ENCODE measurements at regions not wholly inside any gene's neighbourhood (a gene's known extent, or its start where the extent isn't known, plus 50 kb on each side); places are given as distances from the start of the nearest gene placed in this dataset.

- no peak overlapping the region for H3K4me2 ChIP-seq
- no peaks in the 10 kb centered on the region for H3K36me3 ChIP-seq (replicated peaks in 1 of 2; ENCODE audit: control insufficient read depth in 1 of 2, insufficient read depth in 2 of 2, low read length in 1 of 2)
- peaks cover 78% of the 10 kb centered on the region for H3K27me3 ChIP-seq (ENCODE audit: insufficient read depth)
- WGBS (ENCODE audit: low lambda C conversion rate): 14% methylated on average over 23 of the region's 23 CpGs
- TF ChIP-seq ELF1 (IDR thresholded peaks at IDR 0.05) (no peak), TCF12 (IDR thresholded peaks at IDR 0.05) (no peak), EZH2phosphoT487 (IDR thresholded peaks at IDR 0.05; ENCODE audit: borderline replicate concordance, low read depth) (no peak), FOXJ3 (CRISPR knock-in tag; IDR thresholded peaks at IDR 0.05) (no peak), RFX5 (IDR thresholded peaks at IDR 0.05; ENCODE audit: low read length) (no peak), TAF1 (IDR thresholded peaks at IDR 0.05; ENCODE audit: borderline replicate concordance, low read depth, low read length) (no peak), NRF1 (IDR thresholded peaks at IDR 0.05; ENCODE audit: low read depth, low read length) (no peak), RXRA (IDR thresholded peaks at IDR 0.05; ENCODE audit: borderline replicate concordance, low read depth) (no peak), FOXM1 (IDR thresholded peaks at IDR 0.05; ENCODE audit: low read depth) (no peak), EP300 (IDR thresholded peaks at IDR 0.05; ENCODE audit: borderline replicate concordance in 1 of 2, low read depth in 1 of 2, low read length in 1 of 2) (no peak), GABPA (IDR thresholded peaks at IDR 0.05; ENCODE audit: low read depth) (no peak)
- TF ChIP-seq, protein P1, sequence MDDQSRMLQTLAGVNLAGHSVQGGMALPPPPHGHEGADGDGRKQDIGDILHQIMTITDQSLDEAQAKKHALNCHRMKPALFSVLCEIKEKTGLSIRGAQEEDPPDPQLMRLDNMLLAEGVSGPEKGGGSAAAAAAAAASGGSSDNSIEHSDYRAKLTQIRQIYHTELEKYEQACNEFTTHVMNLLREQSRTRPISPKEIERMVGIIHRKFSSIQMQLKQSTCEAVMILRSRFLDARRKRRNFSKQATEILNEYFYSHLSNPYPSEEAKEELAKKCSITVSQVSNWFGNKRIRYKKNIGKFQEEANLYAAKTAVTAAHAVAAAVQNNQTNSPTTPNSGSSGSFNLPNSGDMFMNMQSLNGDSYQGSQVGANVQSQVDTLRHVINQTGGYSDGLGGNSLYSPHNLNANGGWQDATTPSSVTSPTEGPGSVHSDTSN (IDR thresholded peaks at IDR 0.05): no peak
- TF ChIP-seq, protein P2, sequence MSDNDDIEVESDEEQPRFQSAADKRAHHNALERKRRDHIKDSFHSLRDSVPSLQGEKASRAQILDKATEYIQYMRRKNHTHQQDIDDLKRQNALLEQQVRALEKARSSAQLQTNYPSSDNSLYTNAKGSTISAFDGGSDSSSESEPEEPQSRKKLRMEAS (IDR thresholded peaks at IDR 0.05; ENCODE audit: low read depth): no peak
- TF ChIP-seq, protein P3, sequence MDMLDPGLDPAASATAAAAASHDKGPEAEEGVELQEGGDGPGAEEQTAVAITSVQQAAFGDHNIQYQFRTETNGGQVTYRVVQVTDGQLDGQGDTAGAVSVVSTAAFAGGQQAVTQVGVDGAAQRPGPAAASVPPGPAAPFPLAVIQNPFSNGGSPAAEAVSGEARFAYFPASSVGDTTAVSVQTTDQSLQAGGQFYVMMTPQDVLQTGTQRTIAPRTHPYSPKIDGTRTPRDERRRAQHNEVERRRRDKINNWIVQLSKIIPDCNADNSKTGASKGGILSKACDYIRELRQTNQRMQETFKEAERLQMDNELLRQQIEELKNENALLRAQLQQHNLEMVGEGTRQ (IDR thresholded peaks at IDR 0.05; ENCODE audit: borderline replicate concordance, low read depth, low read length): no peak
- H3K79me2 ChIP-seq (ENCODE audit: insufficient read depth): no peaks in the 10 kb centered on the region
- H3K4me1 ChIP-seq (ENCODE audit: control insufficient read depth in 1 of 2, insufficient read depth in 2 of 2, low read depth in 1 of 2, low read length in 1 of 2): no peaks in the 10 kb centered on the region
- DNase-seq: no peak
- H3F3A ChIP-seq (replicated peaks; ENCODE audit: insufficient read depth): no peaks in the 10 kb centered on the region
- H3K9me3 ChIP-seq: no peaks in the 10 kb centered on the region
- CTCF ChIA-PET: no interaction called here
- no peak overlapping the region for H3K9ac ChIP-seq
- no peak overlapping the region for H2AFZ ChIP-seq (ENCODE audit: low read depth)
- H4K20me1 ChIP-seq (ENCODE audit: insufficient read depth): no peaks in the 10 kb centered on the region
- no peak overlapping the region for H3K4me3 ChIP-seq (ENCODE audit: low read depth in 2 of 2, low read length in 1 of 2)
- POLR2A ChIA-PET: no interaction called here
- H3K27ac ChIP-seq (ENCODE audit: low read depth in 2 of 2, low read length in 1 of 2): no peak overlapping the region
- no peaks in the 10 kb centered on the region for H3K9me2 ChIP-seq
These were observed 272.5 kb downstream of the ALG10 start for GRCh38 chr12:34294671-34295365.

DNA sequence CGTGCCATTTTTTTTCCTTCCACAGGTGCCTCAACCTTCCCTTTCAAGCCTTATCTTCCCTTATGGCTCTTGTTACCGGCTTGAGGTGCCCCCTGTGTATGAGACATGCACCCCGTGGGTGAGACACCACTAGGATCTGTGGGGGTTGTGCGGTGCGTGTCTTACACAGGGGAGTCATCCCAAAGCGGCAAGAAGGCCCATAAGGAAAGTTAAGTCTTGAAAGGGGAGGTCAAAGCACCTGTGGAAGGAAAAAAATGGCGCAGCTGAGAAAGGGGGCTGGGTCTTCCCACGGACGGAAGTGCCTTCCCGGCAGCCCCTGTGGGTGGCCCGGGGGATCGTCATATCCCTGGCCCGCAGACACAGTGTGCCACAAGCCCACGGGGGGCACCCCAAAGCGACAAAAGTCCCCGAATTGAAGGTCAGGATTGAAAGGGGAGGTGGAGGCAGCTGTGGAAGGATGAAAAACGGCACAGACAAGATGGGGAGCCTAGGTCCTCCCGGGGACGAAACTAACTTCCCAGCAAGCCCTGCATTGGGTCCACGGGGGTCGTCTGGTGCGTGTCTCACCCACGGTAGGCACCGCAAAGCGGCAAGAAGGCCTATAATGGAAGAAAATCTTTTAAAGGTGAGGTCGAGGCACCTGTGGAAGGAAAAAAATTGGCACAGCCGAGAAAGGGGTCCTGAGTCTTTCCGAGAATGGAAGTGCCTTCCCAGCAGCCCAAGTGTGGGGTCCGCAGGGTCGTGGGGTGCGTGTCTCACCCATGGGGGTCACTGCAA lies 273.3 kb downstream of the ALG10 start:
- no peak overlapping the region for H3K4me3 ChIP-seq (ENCODE audit: low read depth in 2 of 2, low read length in 1 of 2)
- H3F3A ChIP-seq (replicated peaks; ENCODE audit: insufficient read depth): no peaks in the 10 kb centered on the region
- H3K4me2 ChIP-seq: no peak overlapping the region
- no peaks in the 10 kb centered on the region for H3K36me3 ChIP-seq (replicated peaks in 1 of 2; ENCODE audit: control insufficient read depth in 1 of 2, insufficient read depth in 2 of 2, low read length in 1 of 2)
- POLR2A ChIA-PET: no interaction called here
- no peaks in the 10 kb centered on the region for H3K79me2 ChIP-seq (ENCODE audit: insufficient read depth)
- no peak overlapping the region for H3K27ac ChIP-seq (ENCODE audit: low read depth in 2 of 2, low read length in 1 of 2)
- no peaks in the 10 kb centered on the region for H3K4me1 ChIP-seq (ENCODE audit: control insufficient read depth in 1 of 2, insufficient read depth in 2 of 2, low read depth in 1 of 2, low read length in 1 of 2)
- H2AFZ ChIP-seq (ENCODE audit: low read depth): no peak overlapping the region
- CTCF ChIA-PET: no interaction called here
- no peaks in the 10 kb centered on the region for H3K9me2 ChIP-seq
- peaks cover 80% of the 10 kb centered on the region for H3K27me3 ChIP-seq (ENCODE audit: insufficient read depth)
- no peaks in the 10 kb centered on the region for H4K20me1 ChIP-seq (ENCODE audit: insufficient read depth)
- DNase-seq: no peak
- no peak overlapping the region for H3K9ac ChIP-seq
- 8% methylated on average over 31 of the region's 31 CpGs for WGBS (ENCODE audit: low lambda C conversion rate)
- H3K9me3 ChIP-seq: no peaks in the 10 kb centered on the region
- TF ChIP-seq, protein P1 (IDR thresholded peaks at IDR 0.05): no peak
- TF ChIP-seq FOXM1 (IDR thresholded peaks at IDR 0.05; ENCODE audit: low read depth): no peak
- TF ChIP-seq TAF1 (IDR thresholded peaks at IDR 0.05; ENCODE audit: borderline replicate concordance, low read depth, low read length): no peak
- TF ChIP-seq, protein P4, sequence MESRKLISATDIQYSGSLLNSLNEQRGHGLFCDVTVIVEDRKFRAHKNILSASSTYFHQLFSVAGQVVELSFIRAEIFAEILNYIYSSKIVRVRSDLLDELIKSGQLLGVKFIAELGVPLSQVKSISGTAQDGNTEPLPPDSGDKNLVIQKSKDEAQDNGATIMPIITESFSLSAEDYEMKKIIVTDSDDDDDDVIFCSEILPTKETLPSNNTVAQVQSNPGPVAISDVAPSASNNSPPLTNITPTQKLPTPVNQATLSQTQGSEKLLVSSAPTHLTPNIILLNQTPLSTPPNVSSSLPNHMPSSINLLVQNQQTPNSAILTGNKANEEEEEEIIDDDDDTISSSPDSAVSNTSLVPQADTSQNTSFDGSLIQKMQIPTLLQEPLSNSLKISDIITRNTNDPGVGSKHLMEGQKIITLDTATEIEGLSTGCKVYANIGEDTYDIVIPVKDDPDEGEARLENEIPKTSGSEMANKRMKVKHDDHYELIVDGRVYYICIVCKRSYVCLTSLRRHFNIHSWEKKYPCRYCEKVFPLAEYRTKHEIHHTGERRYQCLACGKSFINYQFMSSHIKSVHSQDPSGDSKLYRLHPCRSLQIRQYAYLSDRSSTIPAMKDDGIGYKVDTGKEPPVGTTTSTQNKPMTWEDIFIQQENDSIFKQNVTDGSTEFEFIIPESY (IDR thresholded peaks at IDR 0.05; ENCODE audit: borderline replicate concordance, low read depth): no peak
- TF ChIP-seq USF1 (IDR thresholded peaks at IDR 0.05; ENCODE audit: borderline replicate concordance, low read depth): no peak
- no peak for TF ChIP-seq FOSL2 (IDR thresholded peaks at IDR 0.05; ENCODE audit: borderline replicate concordance, low read depth)
- TF ChIP-seq MEF2A (IDR thresholded peaks at IDR 0.05; ENCODE audit: borderline replicate concordance, low read depth): no peak
- TF ChIP-seq RCOR1 (IDR thresholded peaks at IDR 0.05; ENCODE audit: low read length): no peak
- no peak for TF ChIP-seq RXRA (IDR thresholded peaks at IDR 0.05; ENCODE audit: borderline replicate concordance, low read depth)
- no peak for TF ChIP-seq RAD21 (IDR thresholded peaks at IDR 0.05; ENCODE audit: low read length)
- no peak for TF ChIP-seq EP300 (IDR thresholded peaks at IDR 0.05; ENCODE audit: borderline replicate concordance in 1 of 2, low read depth in 1 of 2, low read length in 1 of 2)
